Prostate gland (tissue), 2 donors: ENCODE measurements at regions not wholly inside any gene's neighbourhood (a gene's known extent, or its start where the extent isn't known, plus 50 kb on each side); places are given as distances from the start of the nearest gene placed in this dataset.

Experiments used
- CTCF ChIP-seq, 4 experiments: fragments of 200-600 bp in 2 of 4; fragments of 450-650 bp in 2 of 4; sonication (generic) in 2 of 4; IDR thresholded peaks; 1 replicate in 3 of 4; 2 replicates in 1 of 4; pipeline ENCODE4 v1.5.1; 2016 to 2019; ENCODE audit warnings: antibody characterized with exemption in 4 of 4, mild to moderate bottlenecking in 2 of 4, moderate library complexity in 2 of 4
- POLR2A ChIP-seq: fragments of 450-650 bp; IDR thresholded peaks from one replicate; pipeline ENCODE4 v1.6.1; 2016; ENCODE audit warnings: antibody characterized with exemption, mild to moderate bottlenecking
- POLR2AphosphoS5 ChIP-seq: sonication (generic); formaldehyde crosslinking; IDR thresholded peaks from one replicate; pipeline ENCODE4 v1.6.1; 2017; ENCODE audit warnings: antibody characterized with exemption

- TF ChIP-seq CTCF (IDR thresholded peaks at IDR 0.05) = no peak
- TF ChIP-seq POLR2A = no peak
- no peak for TF ChIP-seq POLR2AphosphoS5
Measured at GRCh38 chr1:199780091-199780490, 247.4 kb upstream of the NR5A2 start.
